Naive thymus-derived CD4-positive, alpha-beta T cell (primary cell): ENCODE measurements at regions not wholly inside any gene's neighbourhood (a gene's known extent, or its start where the extent isn't known, plus 50 kb on each side); places are given as distances from the start of the nearest gene placed in this dataset.

ENCODE experiments used
- ATAC-seq: fragments of 150-1000 bp; cut with Tn5 transposase; 2 replicates; pipeline ENCODE4 v1.10.0; 2021; ENCODE audit warnings: mild to moderate bottlenecking, moderate library complexity
- CTCF ChIA-PET: fragments of 350-600 bp; sonication (Branson Sonifier 250); formaldehyde crosslinking; loops from one replicate; lab custom pipeline; 2021; ENCODE audit warnings: antibody characterized with exemption; lab: Charles Lee
- POLR2A ChIA-PET: fragments of 350-600 bp; sonication (Branson Sonifier 250); formaldehyde crosslinking; loops from one replicate; lab custom pipeline; 2021; ENCODE audit warnings: antibody characterized with exemption, inconsistent platforms; lab: Charles Lee
- DNase-seq, 9 donors: peaks; one replicate each; pipeline versions ENCODE4 v3.0.0 to v3.0.0-alpha.2; 2020 to 2022; ENCODE audit warnings: mixed read lengths in 1 of 9
- H3K27ac ChIP-seq: one replicate; pipeline ENCODE4 v1.7.0; 2013; ENCODE audit warnings: mild to moderate bottlenecking, low read depth, low read length, moderate library complexity
- H3K27me3 ChIP-seq, 2 donors: one replicate each; pipeline ENCODE4 v1.7.0; 2013; ENCODE audit warnings: low read length in 2 of 2, mild to moderate bottlenecking in 2 of 2, moderate library complexity in 2 of 2; ENCODE audit not compliant: control insufficient read depth in 2 of 2, insufficient read depth in 2 of 2
- H3K36me3 ChIP-seq, 3 experiments: 1 replicate in 2 of 3; 2 replicates in 1 of 3; pipeline ENCODE4 v1.7.0; 2013; ENCODE audit warnings: low read length in 3 of 3, mild to moderate bottlenecking in 3 of 3, moderate library complexity in 1 of 3; ENCODE audit not compliant: insufficient read depth in 3 of 3, control insufficient read depth in 2 of 3
- H3K4me1 ChIP-seq, 2 donors: one replicate each; pipeline ENCODE4 v1.7.0; 2013; ENCODE audit warnings: low read length in 2 of 2, mild to moderate bottlenecking in 2 of 2, moderate library complexity in 1 of 2; ENCODE audit not compliant: control insufficient read depth in 2 of 2, insufficient read depth in 2 of 2
- H3K4me3 ChIP-seq: 2 replicates; pipeline ENCODE4 v1.7.0; 2013; ENCODE audit warnings: mild to moderate bottlenecking, low read length
- H3K9me3 ChIP-seq, 3 experiments: 1 replicate in 2 of 3; 2 replicates in 1 of 3; pipeline ENCODE4 v1.7.0; 2013; ENCODE audit warnings: low read length in 3 of 3; ENCODE audit not compliant: control insufficient read depth in 2 of 3
- H3K27ac Mint-ChIP-seq, 9 donors: one replicate each; pipeline ENCODE4 v1.8.0; 2020 to 2022; ENCODE audit warnings: mixed read lengths in 9 of 9, mild to moderate bottlenecking in 8 of 9, moderate library complexity in 5 of 9, inconsistent platforms in 2 of 9
- H3K27me3 Mint-ChIP-seq, 5 donors: one replicate each; pipeline ENCODE4 v1.8.0; 2021 to 2022; ENCODE audit warnings: mixed read lengths in 5 of 5, mild to moderate bottlenecking in 1 of 5
- H3K36me3 Mint-ChIP-seq, 5 donors: one replicate each; pipeline ENCODE4 v1.8.0; 2020 to 2022; ENCODE audit warnings: mixed read lengths in 5 of 5, mild to moderate bottlenecking in 3 of 5, inconsistent platforms in 1 of 5
- H3K4me1 Mint-ChIP-seq, 7 donors: one replicate each; pipeline ENCODE4 v1.8.0; 2020 to 2022; ENCODE audit warnings: mixed read lengths in 7 of 7, mild to moderate bottlenecking in 3 of 7, inconsistent platforms in 1 of 7
- H3K4me3 Mint-ChIP-seq, 10 donors: one replicate each; pipeline ENCODE4 v1.8.0; 2020 to 2022; ENCODE audit warnings: mild to moderate bottlenecking in 10 of 10, mixed read lengths in 10 of 10, moderate library complexity in 6 of 10, inconsistent platforms in 2 of 10
- H3K9me3 Mint-ChIP-seq, 11 donors: one replicate each; pipeline ENCODE4 v1.8.0; 2020 to 2022; ENCODE audit warnings: mixed read lengths in 11 of 11, mild to moderate bottlenecking in 4 of 11, inconsistent platforms in 1 of 11, moderate library complexity in 1 of 11
- intact Hi-C, 2 donors: fragments of 100-400 bp; cut with micrococcal nuclease; formaldehyde crosslinking; loops; one replicate each; pipeline ENCODE4 v1.15.1; 2023

- Mint-ChIP-seq H3K27me3 (no peaks in the 10 kb centered on the region), H3K4me1 (peaks cover 40 to 80% (median 71%) of the 10 kb centered on the region in 7 donors), H3K9me3 (peaks cover 0 to 15% (median 0%) of the 10 kb centered on the region in 11 donors), H3K4me3 (peak overlapping the region in 4 of 10 donors; percentile 33 to 69 (median 64)), H3K36me3 (peaks cover 0 to 38% (median 0%) of the 10 kb centered on the region in 5 donors), H3K27ac (peak overlapping the region in 5 of 9 donors; percentile 3 to 90 (median 21))
- no peaks in the 10 kb centered on the region for H3K27me3 ChIP-seq
- H3K4me3 ChIP-seq: no peak overlapping the region
- CTCF ChIA-PET: no interaction called here
- POLR2A ChIA-PET: no interaction called here
- no peaks in the 10 kb centered on the region for H3K9me3 ChIP-seq
- H3K36me3 ChIP-seq: no peaks in the 10 kb centered on the region
- ATAC-seq (no peak), DNase-seq (no peak)
- no peak overlapping the region for H3K27ac ChIP-seq
- intact Hi-C loops: loop anchor here in 1 of 2 donors (10.0 kb wide), 1 partner anchor 1050 kb away; no protein-coding TSS in a partner anchor
- H3K4me1 ChIP-seq: peaks cover 36 to 43% of the 10 kb centered on the region in 2 donors
Measured at GRCh38 chr3:187995043-187995400, 158.9 kb upstream of the LPP start.

GRCh38 chr3:187995667-187996066 is 158.3 kb upstream of the LPP start:
- H3K9me3 Mint-ChIP-seq: peaks cover 0 to 15% (median 0%) of the 10 kb centered on the region in 11 donors
- ATAC-seq (no peak), DNase-seq (no peak)
- POLR2A ChIA-PET: no interaction called here
- H3K27ac Mint-ChIP-seq: no peak overlapping the region
- peaks cover 45 to 83% (median 71%) of the 10 kb centered on the region in 7 donors for H3K4me1 Mint-ChIP-seq
- no peak overlapping the region for H3K4me3 ChIP-seq
- no peaks in the 10 kb centered on the region for H3K36me3 ChIP-seq
- peaks cover 0 to 40% (median 0%) of the 10 kb centered on the region in 5 donors for H3K36me3 Mint-ChIP-seq
- intact Hi-C loops: loop anchor here in 1 of 2 donors (10.0 kb wide), 1 partner anchor 1049 kb away; no protein-coding TSS in a partner anchor
- peaks cover 42 to 49% of the 10 kb centered on the region in 2 donors for H3K4me1 ChIP-seq
- H3K27me3 Mint-ChIP-seq: no peaks in the 10 kb centered on the region
- CTCF ChIA-PET: no interaction called here
- no peaks in the 10 kb centered on the region for H3K27me3 ChIP-seq
- no peak overlapping the region for H3K27ac ChIP-seq
- H3K9me3 ChIP-seq: no peaks in the 10 kb centered on the region
- H3K4me3 Mint-ChIP-seq: no peak overlapping the region

GRCh38 chr3:187996609-187997008 is 157.3 kb upstream of the LPP start:
- H3K4me1 ChIP-seq: peaks cover 44 to 59% of the 10 kb centered on the region in 2 donors
- no peaks in the 10 kb centered on the region for H3K36me3 ChIP-seq
- no peak for ATAC-seq
- no peaks in the 10 kb centered on the region for H3K27me3 ChIP-seq
- no peak for DNase-seq
- peaks cover 49 to 87% (median 73%) of the 10 kb centered on the region in 7 donors for H3K4me1 Mint-ChIP-seq
- intact Hi-C loops: loop anchor here in 1 of 2 donors (10.0 kb wide), 1 partner anchor 1048 kb away; no protein-coding TSS in a partner anchor
- peaks cover 0 to 36% (median 0%) of the 10 kb centered on the region in 5 donors for H3K36me3 Mint-ChIP-seq
- peaks cover 0 to 9% (median 0%) of the 10 kb centered on the region in 11 donors for H3K9me3 Mint-ChIP-seq
- H3K27ac Mint-ChIP-seq: no peak overlapping the region
- H3K9me3 ChIP-seq: no peaks in the 10 kb centered on the region
- H3K4me3 ChIP-seq: no peak overlapping the region
- H3K27ac ChIP-seq: no peak overlapping the region
- CTCF ChIA-PET: no interaction called here
- H3K4me3 Mint-ChIP-seq: no peak overlapping the region
- POLR2A ChIA-PET: no interaction called here
- no peaks in the 10 kb centered on the region for H3K27me3 Mint-ChIP-seq

- DNase-seq (no peak), ATAC-seq (no peak)
- Histone ChIP-seq H3K27me3 (no peaks in the 10 kb centered on the region), H3K27ac (no peak overlapping the region), H3K4me3 (no peak overlapping the region), H3K9me3 (no peaks in the 10 kb centered on the region), H3K36me3 (no peaks in the 10 kb centered on the region), H3K4me1 (peaks cover 44 to 60% of the 10 kb centered on the region in 2 donors)
- Mint-ChIP-seq H3K9me3 (peaks cover 0 to 7% (median 0%) of the 10 kb centered on the region in 11 donors), H3K27ac (peak overlapping the region in 1 of 9 donors; percentile 45), H3K27me3 (no peaks in the 10 kb centered on the region), H3K4me1 (peaks cover 52 to 90% (median 79%) of the 10 kb centered on the region in 7 donors), H3K4me3 (no peak overlapping the region), H3K36me3 (peaks cover 0 to 34% (median 0%) of the 10 kb centered on the region in 5 donors)
- ChIA-PET POLR2A (interaction anchor here (0.6 kb wide), 1 partner anchor 167 kb away, joined by 3 read pairs; no protein-coding TSS in a partner anchor), CTCF (no interaction called here)
- intact Hi-C loops: loop anchor here in 1 of 2 donors (10.0 kb wide), 1 partner anchor 1047 kb away; no protein-coding TSS in a partner anchor
Measured at GRCh38 chr3:187997490-187997889, 156.5 kb upstream of the LPP start.

GRCh38 chr3:187997946-187998561 is 155.9 kb upstream of the LPP start:
- CTCF ChIA-PET: no interaction called here
- Histone ChIP-seq H3K4me3 (no peak overlapping the region), H3K9me3 (no peaks in the 10 kb centered on the region), H3K4me1 (peaks cover 44 to 58% of the 10 kb centered on the region in 2 donors), H3K36me3 (no peaks in the 10 kb centered on the region), H3K27me3 (no peaks in the 10 kb centered on the region), H3K27ac (no peak overlapping the region)
- H3K27me3 Mint-ChIP-seq: no peaks in the 10 kb centered on the region
- DNase-seq: no peak
- intact Hi-C loops: loop anchor here in 1 of 2 donors (10.0 kb wide), 1 partner anchor 1047 kb away; no protein-coding TSS in a partner anchor
- peaks cover 0 to 32% (median 0%) of the 10 kb centered on the region in 5 donors for H3K36me3 Mint-ChIP-seq
- peak overlapping the region in 2 of 9 donors; percentile 9 to 85 for H3K27ac Mint-ChIP-seq
- no peak overlapping the region for H3K4me3 Mint-ChIP-seq
- peaks cover 52 to 88% (median 81%) of the 10 kb centered on the region in 7 donors for H3K4me1 Mint-ChIP-seq
- ATAC-seq: no peak
- H3K9me3 Mint-ChIP-seq: peaks cover 0 to 5% (median 0%) of the 10 kb centered on the region in 11 donors
- POLR2A ChIA-PET: interaction anchor here (0.6 kb wide), 1 partner anchor 167 kb away, joined by 3 read pairs; no protein-coding TSS in a partner anchor

- intact Hi-C loops: loop anchor here in 1 of 2 donors (1.0 to 10.0 kb wide), 3 partner anchors 23 to 1046 kb away; partner anchors contain the start of gene BCL6
- Histone ChIP-seq H3K4me1 (peaks cover 43 to 54% of the 10 kb centered on the region in 2 donors), H3K9me3 (no peaks in the 10 kb centered on the region), H3K27ac (no peak overlapping the region), H3K4me3 (no peak overlapping the region), H3K36me3 (no peaks in the 10 kb centered on the region), H3K27me3 (no peaks in the 10 kb centered on the region)
- ChIA-PET POLR2A (no interaction called here), CTCF (no interaction called here)
- H3K27ac Mint-ChIP-seq: peak overlapping the region in 7 of 9 donors; percentile 3 to 85 (median 48)
- H3K4me3 Mint-ChIP-seq: peak overlapping the region in 7 of 10 donors; percentile 12 to 73 (median 24)
- H3K27me3 Mint-ChIP-seq: no peaks in the 10 kb centered on the region
- H3K36me3 Mint-ChIP-seq: peaks cover 0 to 32% (median 0%) of the 10 kb centered on the region in 5 donors
- H3K9me3 Mint-ChIP-seq: peaks cover 0 to 4% (median 0%) of the 10 kb centered on the region in 11 donors
- ATAC-seq (no peak), DNase-seq (no peak)
- H3K4me1 Mint-ChIP-seq: peaks cover 55 to 91% (median 82%) of the 10 kb centered on the region in 7 donors
Measured at GRCh38 chr3:187998611-187999010, 155.3 kb upstream of the LPP start.
